ENCODE measurements at regions not wholly inside any gene's neighbourhood (a gene's known extent, or its start where the extent isn't known, plus 50 kb on each side); places are given as distances from the start of the nearest gene placed in this dataset.

DNA sequence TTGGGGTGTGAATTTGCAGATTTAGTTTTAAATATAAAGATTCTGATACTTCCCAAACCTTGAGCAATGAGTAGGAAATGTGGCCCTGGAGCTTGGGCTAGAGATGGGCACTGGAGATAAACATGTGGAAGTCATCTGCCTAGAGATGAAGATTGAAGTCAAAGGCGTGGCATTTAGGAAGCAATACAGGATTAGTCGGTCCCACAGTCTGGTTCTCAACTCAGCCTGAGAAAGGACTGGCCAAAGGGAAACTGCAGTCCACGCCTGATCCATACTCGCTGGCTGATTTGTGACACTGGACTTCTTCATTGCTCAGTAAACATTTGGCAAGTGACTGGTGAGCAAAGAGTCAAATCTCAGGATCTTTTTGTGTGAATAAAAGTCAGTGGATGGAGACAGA, 268.2 kb upstream of the ATP2B1 start:
- no peak for DNase-seq
- no peak overlapping the region for H3K4me3 ChIP-seq
- TF ChIP-seq, protein P1, sequence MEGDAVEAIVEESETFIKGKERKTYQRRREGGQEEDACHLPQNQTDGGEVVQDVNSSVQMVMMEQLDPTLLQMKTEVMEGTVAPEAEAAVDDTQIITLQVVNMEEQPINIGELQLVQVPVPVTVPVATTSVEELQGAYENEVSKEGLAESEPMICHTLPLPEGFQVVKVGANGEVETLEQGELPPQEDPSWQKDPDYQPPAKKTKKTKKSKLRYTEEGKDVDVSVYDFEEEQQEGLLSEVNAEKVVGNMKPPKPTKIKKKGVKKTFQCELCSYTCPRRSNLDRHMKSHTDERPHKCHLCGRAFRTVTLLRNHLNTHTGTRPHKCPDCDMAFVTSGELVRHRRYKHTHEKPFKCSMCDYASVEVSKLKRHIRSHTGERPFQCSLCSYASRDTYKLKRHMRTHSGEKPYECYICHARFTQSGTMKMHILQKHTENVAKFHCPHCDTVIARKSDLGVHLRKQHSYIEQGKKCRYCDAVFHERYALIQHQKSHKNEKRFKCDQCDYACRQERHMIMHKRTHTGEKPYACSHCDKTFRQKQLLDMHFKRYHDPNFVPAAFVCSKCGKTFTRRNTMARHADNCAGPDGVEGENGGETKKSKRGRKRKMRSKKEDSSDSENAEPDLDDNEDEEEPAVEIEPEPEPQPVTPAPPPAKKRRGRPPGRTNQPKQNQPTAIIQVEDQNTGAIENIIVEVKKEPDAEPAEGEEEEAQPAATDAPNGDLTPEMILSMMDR (IDR thresholded peaks at IDR 0.05; ENCODE audit: borderline replicate concordance), result no peak
- H3K27ac ChIP-seq (replicated peaks), result no peak overlapping the region
- H3K27me3 ChIP-seq (ENCODE audit: low read depth), result peaks cover 7% of the 10 kb centered on the region
- no peaks in the 10 kb centered on the region for H3K9me3 ChIP-seq (replicated peaks)
- H3K4me1 ChIP-seq, result peaks cover 4% of the 10 kb centered on the region
- intact Hi-C loops (cut with micrococcal nuclease), result no loop called here
- H3K36me3 ChIP-seq, result no peaks in the 10 kb centered on the region

GRCh38 chr12:89975574-89975973, 266.9 kb upstream of the ATP2B1 start:
- DNase-seq, result no peak
- peaks cover 7% of the 10 kb centered on the region for H3K27me3 ChIP-seq (ENCODE audit: low read depth)
- intact Hi-C loops (cut with micrococcal nuclease), result no loop called here
- H3K4me3 ChIP-seq, result no peak overlapping the region
- H3K27ac ChIP-seq (replicated peaks), result no peak overlapping the region
- H3K36me3 ChIP-seq, result no peaks in the 10 kb centered on the region
- peaks cover 4% of the 10 kb centered on the region for H3K4me1 ChIP-seq
- TF ChIP-seq, protein P1 (IDR thresholded peaks at IDR 0.05; ENCODE audit: borderline replicate concordance), result no peak
- H3K9me3 ChIP-seq (replicated peaks), result no peaks in the 10 kb centered on the region

GRCh38 chr12:89971880-89972279, 263.2 kb upstream of the ATP2B1 start:
- intact Hi-C loops (cut with micrococcal nuclease), result no loop called here
- Histone ChIP-seq H3K27ac (replicated peaks) (no peak overlapping the region), H3K4me1 (peaks cover 4% of the 10 kb centered on the region), H3K4me3 (no peak overlapping the region), H3K27me3 (ENCODE audit: low read depth) (peaks cover 7% of the 10 kb centered on the region), H3K36me3 (no peaks in the 10 kb centered on the region), H3K9me3 (replicated peaks) (no peaks in the 10 kb centered on the region)
- no peak for DNase-seq
- TF ChIP-seq, protein P1 (IDR thresholded peaks at IDR 0.05; ENCODE audit: borderline replicate concordance), result no peak

DNA sequence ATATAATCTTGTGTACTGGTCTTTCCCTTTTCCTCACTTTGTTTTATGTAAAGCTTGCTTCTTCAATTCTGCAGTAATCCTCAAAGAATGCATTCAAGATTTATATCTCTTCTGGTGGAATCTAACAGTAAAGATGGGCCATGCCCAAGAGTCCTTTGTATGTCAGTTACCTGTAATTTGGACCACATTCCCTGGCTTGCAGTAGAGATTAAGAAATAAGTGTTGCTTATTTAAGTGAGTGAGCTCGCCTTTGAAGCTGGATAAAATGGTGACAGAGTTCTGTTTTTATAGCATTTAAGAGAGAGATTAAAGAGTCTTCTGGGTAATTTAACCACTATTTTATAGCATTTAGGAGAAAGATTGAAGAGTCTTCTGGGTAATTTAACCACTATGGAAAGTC, 262.1 kb upstream of the ATP2B1 start:
- peaks cover 4% of the 10 kb centered on the region for H3K4me1 ChIP-seq
- H3K36me3 ChIP-seq, result no peaks in the 10 kb centered on the region
- no peaks in the 10 kb centered on the region for H3K9me3 ChIP-seq (replicated peaks)
- no peak overlapping the region for H3K4me3 ChIP-seq
- no peak for DNase-seq
- intact Hi-C loops (cut with micrococcal nuclease), result no loop called here
- TF ChIP-seq, protein P1 (IDR thresholded peaks at IDR 0.05; ENCODE audit: borderline replicate concordance), result no peak
- peaks cover 4% of the 10 kb centered on the region for H3K27me3 ChIP-seq (ENCODE audit: low read depth)
- H3K27ac ChIP-seq (replicated peaks), result no peak overlapping the region

DNA sequence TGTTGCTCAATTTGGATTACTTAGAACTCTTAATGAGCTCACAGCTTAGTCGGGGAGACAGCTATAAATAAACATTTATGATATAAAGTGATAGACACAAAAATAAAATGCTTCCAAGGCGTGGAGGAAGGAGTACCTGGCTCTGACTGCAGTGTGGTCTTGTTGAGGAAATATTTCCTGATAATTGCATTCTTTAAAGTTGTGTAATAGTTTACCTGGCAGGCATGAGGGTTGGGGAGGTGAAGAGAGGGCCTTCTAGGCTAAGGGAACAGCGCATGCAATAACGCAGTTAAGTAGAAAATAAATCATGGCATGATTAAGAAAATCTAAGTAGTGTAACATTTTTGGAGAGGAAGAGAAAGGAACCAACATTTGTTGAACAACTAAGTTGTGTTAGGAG, 260.5 kb upstream of the ATP2B1 start:
- H3K27ac ChIP-seq (replicated peaks), result no peak overlapping the region
- intact Hi-C loops (cut with micrococcal nuclease), result no loop called here
- peaks cover 4% of the 10 kb centered on the region for H3K27me3 ChIP-seq (ENCODE audit: low read depth)
- H3K9me3 ChIP-seq (replicated peaks), result no peaks in the 10 kb centered on the region
- no peaks in the 10 kb centered on the region for H3K36me3 ChIP-seq
- H3K4me3 ChIP-seq, result no peak overlapping the region
- TF ChIP-seq, protein P1 (IDR thresholded peaks at IDR 0.05; ENCODE audit: borderline replicate concordance), result no peak
- peaks cover 4% of the 10 kb centered on the region for H3K4me1 ChIP-seq
- no peak for DNase-seq

All from left ventricle myocardium inferior (tissue), 1 donor.